ENCODE measurements at regions not wholly inside any gene's neighbourhood (a gene's known extent, or its start where the extent isn't known, plus 50 kb on each side); places are given as distances from the start of the nearest gene placed in this dataset.

DNA sequence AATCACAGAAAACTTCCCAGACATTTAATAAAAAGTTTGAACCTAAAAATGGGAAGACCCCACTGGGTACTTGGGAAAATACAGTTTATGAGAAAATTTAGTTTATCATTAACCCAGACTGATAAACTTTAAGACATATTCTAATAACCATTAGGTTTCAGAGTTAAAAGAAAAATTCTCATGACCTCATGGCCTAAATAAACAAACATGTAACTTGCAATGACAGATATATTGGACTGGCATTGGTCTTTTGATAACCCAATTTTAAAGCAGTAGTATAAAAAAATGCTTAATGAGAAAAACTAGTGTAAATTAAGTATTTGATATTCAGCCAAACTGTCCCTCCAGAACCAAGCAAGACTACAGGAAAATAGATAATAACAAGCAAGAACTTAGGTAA lies 67.0 kb upstream of the ZNF804B start:
- TF ChIP-seq POLR2AphosphoS5 (IDR thresholded peaks at IDR 0.05; ENCODE audit: borderline replicate concordance, low read depth, low read length) (no peak), EZH2 (IDR thresholded peaks at IDR 0.05) (no peak), FOXP2 (optimal IDR thresholded peaks at IDR 0.05; ENCODE audit: control extremely low read depth, extremely low read length, insufficient read depth) (no peak)

Measured in SK-N-MC (cell line).